ENCODE measurements at regions not wholly inside any gene's neighbourhood (a gene's known extent, or its start where the extent isn't known, plus 50 kb on each side); places are given as distances from the start of the nearest gene placed in this dataset.

DNA sequence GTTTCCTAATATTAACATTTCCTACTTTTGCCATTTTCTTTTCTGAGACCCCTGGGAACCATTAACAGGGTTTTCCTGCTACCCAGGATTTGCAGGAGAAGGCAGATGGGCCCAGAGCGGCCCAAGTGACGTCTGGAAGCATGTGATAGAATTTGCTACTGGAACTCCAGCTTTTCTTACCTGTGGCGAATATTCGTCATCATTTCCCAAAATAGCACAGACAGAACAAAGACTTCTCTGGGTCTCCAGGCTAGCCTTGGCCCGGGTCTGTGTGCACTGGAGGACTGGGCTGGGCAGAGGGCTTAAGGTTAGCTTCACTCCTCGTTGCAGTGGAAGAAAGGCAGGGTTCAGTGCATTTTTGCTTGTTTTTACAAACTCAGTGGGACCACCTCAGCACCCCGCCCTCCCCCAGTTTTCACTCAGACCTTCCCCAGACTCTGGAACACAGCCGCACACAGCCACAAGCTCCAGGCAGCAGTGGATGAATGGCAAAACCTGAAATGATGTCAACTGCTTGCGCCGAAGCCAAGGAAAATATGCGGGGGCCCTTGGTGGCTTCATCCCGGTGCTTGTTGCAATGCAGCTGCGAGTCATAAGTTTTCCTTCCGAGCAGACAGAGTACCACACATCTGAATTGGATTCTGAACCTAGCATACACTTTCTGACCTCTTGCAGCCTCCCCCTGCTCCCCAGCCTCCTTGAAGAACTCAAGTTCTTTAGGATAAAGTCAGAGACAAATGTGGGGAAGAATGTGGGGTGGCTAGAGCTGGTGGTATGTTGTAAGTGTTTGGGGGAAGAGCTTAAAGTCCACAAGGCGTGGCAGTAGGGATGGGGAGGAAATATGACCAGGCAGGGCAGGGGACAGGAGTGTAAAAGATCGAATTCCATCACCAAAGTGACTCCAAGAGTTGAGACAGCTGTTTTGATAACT is 586.0 kb downstream of the CCDC171 start (continued):
- TF ChIP-seq, protein P1, sequence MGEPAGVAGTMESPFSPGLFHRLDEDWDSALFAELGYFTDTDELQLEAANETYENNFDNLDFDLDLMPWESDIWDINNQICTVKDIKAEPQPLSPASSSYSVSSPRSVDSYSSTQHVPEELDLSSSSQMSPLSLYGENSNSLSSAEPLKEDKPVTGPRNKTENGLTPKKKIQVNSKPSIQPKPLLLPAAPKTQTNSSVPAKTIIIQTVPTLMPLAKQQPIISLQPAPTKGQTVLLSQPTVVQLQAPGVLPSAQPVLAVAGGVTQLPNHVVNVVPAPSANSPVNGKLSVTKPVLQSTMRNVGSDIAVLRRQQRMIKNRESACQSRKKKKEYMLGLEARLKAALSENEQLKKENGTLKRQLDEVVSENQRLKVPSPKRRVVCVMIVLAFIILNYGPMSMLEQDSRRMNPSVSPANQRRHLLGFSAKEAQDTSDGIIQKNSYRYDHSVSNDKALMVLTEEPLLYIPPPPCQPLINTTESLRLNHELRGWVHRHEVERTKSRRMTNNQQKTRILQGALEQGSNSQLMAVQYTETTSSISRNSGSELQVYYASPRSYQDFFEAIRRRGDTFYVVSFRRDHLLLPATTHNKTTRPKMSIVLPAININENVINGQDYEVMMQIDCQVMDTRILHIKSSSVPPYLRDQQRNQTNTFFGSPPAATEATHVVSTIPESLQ (CRISPR knock-in tag; IDR thresholded peaks at IDR 0.05), result no peak
- TF ChIP-seq TP53 (CRISPR knock-in tag; IDR thresholded peaks at IDR 0.05), result no peak

DNA sequence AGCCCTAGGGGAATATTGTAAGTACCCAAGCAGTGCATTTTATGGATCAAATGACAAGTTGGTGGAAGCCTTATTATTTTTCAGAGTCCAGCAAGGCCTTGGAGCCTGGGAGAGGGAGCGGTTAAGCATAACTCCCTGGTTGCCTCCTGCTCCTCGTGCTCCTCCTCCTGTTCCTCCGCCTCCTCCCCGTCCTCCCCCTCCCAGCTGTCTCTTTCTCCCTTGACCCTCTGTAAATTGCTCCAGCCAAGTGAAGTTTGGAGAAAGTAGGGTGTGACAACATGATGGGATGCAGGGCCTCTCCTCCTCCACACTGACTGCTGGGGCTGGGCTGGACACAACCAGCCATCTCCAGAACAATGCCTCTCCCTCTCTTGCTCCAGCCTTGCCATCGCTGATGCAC is 586.9 kb downstream of the CCDC171 start:
- H3K4me1 Mint-ChIP-seq, result peaks cover 13% of the 10 kb centered on the region
- no peak overlapping the region for H3K4me3 Mint-ChIP-seq
- ChIA-PET POLR2A (no interaction called here), CTCF (interaction anchor here (1.8 kb wide), 1 partner anchor 14 kb away, joined by 7 read pairs; no protein-coding TSS in a partner anchor)
- TF ChIP-seq, protein P2, sequence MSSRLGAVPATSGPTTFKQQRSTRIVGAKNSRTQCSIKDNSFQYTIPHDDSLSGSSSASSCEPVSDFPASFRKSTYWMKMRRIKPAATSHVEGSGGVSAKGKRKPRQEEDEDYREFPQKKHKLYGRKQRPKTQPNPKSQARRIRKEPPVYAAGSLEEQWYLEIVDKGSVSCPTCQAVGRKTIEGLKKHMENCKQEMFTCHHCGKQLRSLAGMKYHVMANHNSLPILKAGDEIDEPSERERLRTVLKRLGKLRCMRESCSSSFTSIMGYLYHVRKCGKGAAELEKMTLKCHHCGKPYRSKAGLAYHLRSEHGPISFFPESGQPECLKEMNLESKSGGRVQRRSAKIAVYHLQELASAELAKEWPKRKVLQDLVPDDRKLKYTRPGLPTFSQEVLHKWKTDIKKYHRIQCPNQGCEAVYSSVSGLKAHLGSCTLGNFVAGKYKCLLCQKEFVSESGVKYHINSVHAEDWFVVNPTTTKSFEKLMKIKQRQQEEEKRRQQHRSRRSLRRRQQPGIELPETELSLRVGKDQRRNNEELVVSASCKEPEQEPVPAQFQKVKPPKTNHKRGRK (CRISPR knock-in tag; IDR thresholded peaks at IDR 0.05; ENCODE audit: borderline replicate concordance), result no peak
- TF ChIP-seq FOXP1 (CRISPR knock-in tag; IDR thresholded peaks at IDR 0.05; ENCODE audit: borderline replicate concordance) (no peak), TEAD1 (CRISPR knock-in tag; IDR thresholded peaks at IDR 0.05) (no peak), KAT7 (CRISPR knock-in tag; IDR thresholded peaks at IDR 0.05; ENCODE audit: borderline replicate concordance) (no peak), SMAD4 (CRISPR knock-in tag; IDR thresholded peaks at IDR 0.05) (no peak), ZNF416 (CRISPR knock-in tag; IDR thresholded peaks at IDR 0.05) (no peak), SMAD3 (CRISPR knock-in tag; IDR thresholded peaks at IDR 0.05; ENCODE audit: borderline replicate concordance) (no peak), ZNF121 (CRISPR knock-in tag; IDR thresholded peaks at IDR 0.05) (no peak), EMX1 (CRISPR knock-in tag; IDR thresholded peaks at IDR 0.05) (no peak), ZNF423 (CRISPR knock-in tag; IDR thresholded peaks at IDR 0.05) (no peak), ZNF317 (CRISPR knock-in tag; IDR thresholded peaks at IDR 0.05; ENCODE audit: borderline replicate concordance, low read depth) (no peak), NFE2L1 (CRISPR knock-in tag; IDR thresholded peaks at IDR 0.05) (no peak)
- TF ChIP-seq, protein P3, sequence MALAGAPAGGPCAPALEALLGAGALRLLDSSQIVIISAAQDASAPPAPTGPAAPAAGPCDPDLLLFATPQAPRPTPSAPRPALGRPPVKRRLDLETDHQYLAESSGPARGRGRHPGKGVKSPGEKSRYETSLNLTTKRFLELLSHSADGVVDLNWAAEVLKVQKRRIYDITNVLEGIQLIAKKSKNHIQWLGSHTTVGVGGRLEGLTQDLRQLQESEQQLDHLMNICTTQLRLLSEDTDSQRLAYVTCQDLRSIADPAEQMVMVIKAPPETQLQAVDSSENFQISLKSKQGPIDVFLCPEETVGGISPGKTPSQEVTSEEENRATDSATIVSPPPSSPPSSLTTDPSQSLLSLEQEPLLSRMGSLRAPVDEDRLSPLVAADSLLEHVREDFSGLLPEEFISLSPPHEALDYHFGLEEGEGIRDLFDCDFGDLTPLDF (CRISPR knock-in tag; IDR thresholded peaks at IDR 0.05), result no peak
- TF ChIP-seq, protein P4, sequence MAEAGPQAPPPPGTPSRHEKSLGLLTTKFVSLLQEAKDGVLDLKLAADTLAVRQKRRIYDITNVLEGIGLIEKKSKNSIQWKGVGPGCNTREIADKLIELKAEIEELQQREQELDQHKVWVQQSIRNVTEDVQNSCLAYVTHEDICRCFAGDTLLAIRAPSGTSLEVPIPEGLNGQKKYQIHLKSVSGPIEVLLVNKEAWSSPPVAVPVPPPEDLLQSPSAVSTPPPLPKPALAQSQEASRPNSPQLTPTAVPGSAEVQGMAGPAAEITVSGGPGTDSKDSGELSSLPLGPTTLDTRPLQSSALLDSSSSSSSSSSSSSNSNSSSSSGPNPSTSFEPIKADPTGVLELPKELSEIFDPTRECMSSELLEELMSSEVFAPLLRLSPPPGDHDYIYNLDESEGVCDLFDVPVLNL (CRISPR knock-in tag; IDR thresholded peaks at IDR 0.05; ENCODE audit: borderline replicate concordance, low read depth), result no peak
- no peak overlapping the region for H3K27ac Mint-ChIP-seq
- no peaks in the 10 kb centered on the region for H3K36me3 Mint-ChIP-seq
- no peaks in the 10 kb centered on the region for H3K9me3 Mint-ChIP-seq
- DNase-seq (ENCODE audit: low spot score) (no peak), ATAC-seq (no peak)
- H3K27me3 Mint-ChIP-seq (ENCODE audit: low read depth), result no peaks in the 10 kb centered on the region

DNA sequence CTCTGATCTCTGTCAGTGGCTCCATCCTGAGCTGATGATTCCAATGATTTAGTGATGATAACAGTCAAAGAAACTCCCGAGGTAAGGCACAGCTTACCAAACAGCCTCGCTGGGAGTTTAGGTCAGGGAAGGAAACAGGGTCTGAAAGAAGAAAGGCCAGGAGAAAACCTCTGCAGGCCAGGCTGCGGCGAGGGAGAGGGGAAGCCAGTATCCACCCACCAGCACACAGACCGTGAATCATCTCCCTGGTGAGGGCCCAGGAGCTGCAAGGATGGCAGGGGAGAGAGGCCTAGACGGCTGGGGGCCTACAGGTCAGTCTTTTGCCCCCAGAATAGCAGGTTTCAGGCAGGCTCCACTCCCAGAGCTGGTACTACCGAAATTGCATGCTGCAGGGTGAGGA is 590.5 kb downstream of the CCDC171 start:
- ChIA-PET CTCF (interaction anchor here (0.7 to 1.2 kb wide), 4 partner anchors 9 to 370 kb away, joined by 3 to 8 read pairs (median 4); no protein-coding TSS in a partner anchor), POLR2A (no interaction called here)
- peaks cover 16% of the 10 kb centered on the region for H3K4me1 Mint-ChIP-seq
- no peak overlapping the region for H3K27ac Mint-ChIP-seq
- ATAC-seq (no peak), DNase-seq (ENCODE audit: low spot score) (no peak)
- no peaks in the 10 kb centered on the region for H3K36me3 Mint-ChIP-seq
- H3K9me3 Mint-ChIP-seq, result no peaks in the 10 kb centered on the region
- TF ChIP-seq PRRX2 (CRISPR knock-in tag; IDR thresholded peaks at IDR 0.05), result no peak
- no peak overlapping the region for H3K4me3 Mint-ChIP-seq
- no peaks in the 10 kb centered on the region for H3K27me3 Mint-ChIP-seq (ENCODE audit: low read depth)
